GM12872 (cell line): ENCODE measurements at regions not wholly inside any gene's neighbourhood (a gene's known extent, or its start where the extent isn't known, plus 50 kb on each side); places are given as distances from the start of the nearest gene placed in this dataset.

Experiments
- CTCF ChIP-seq: IDR thresholded peaks from 3 replicates; pipeline ENCODE4 v1.5.1; 2011; ENCODE audit warnings: low read depth, mild to moderate bottlenecking, low read length, moderate library complexity; ENCODE audit not compliant: insufficient read depth

GRCh38 chr6:104472021-104472901, 387.5 kb downstream of the HACE1 start:
- no peak for TF ChIP-seq CTCF

GRCh38 chr6:104466306-104466705, 393.4 kb downstream of the HACE1 start:
- TF ChIP-seq CTCF, result no peak

- TF ChIP-seq CTCF, result no peak
These were observed 396.7 kb downstream of the HACE1 start for GRCh38 chr6:104462811-104463599.

GRCh38 chr6:104460738-104461483, 398.8 kb downstream of the HACE1 start:
- TF ChIP-seq CTCF, result no peak

- TF ChIP-seq CTCF, result no peak
These were observed 400.2 kb downstream of the HACE1 start for GRCh38 chr6:104459543-104459942.

GRCh38 chr6:104449918-104450317, 409.8 kb downstream of the HACE1 start:
- no peak for TF ChIP-seq CTCF

GRCh38 chr6:104434519-104434918, 425.2 kb downstream of the HACE1 start:
- TF ChIP-seq CTCF, result no peak
